OCI-LY3 (cell line): ENCODE measurements at regions not wholly inside any gene's neighbourhood (a gene's known extent, or its start where the extent isn't known, plus 50 kb on each side); places are given as distances from the start of the nearest gene placed in this dataset.

ENCODE experiments used
- EZH2phosphoT487 ChIP-seq: fragments of 200-600 bp; shearing (Covaris generic); IDR thresholded peaks from 2 replicates; pipeline ENCODE4 v1.6.1; 2018; ENCODE audit warnings: antibody characterized with exemption, mixed run types, low read depth
- TF ChIP-seq, protein P1 (sequence below): fragments of 200-600, 300-600 bp; sonication (generic); IDR thresholded peaks from 2 replicates; pipeline ENCODE4 v1.5.1; 2014; ENCODE audit warnings: antibody characterized with exemption, low read length, low read depth

DNA sequence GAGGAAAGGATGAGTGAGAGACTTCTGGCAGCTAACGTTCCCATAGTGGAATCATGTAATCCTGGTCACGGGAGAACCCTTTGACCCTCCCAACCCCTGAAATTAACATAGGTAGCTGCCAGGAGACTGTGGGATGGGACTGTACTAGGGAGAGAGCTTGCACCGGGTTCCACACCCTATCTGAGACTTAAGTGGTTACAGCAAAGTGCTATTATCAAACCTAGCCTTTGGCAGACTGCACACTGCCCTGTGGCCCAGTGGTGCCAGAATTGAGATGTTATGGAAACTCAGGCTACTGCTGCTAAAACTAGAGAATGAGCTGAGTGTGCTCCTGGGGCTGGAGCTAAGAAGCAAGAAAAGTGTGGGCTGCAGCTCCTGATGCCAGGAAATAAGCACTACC lies 79.6 kb upstream of the PDC start:
- TF ChIP-seq EZH2phosphoT487: no peak
- TF ChIP-seq, protein P1, sequence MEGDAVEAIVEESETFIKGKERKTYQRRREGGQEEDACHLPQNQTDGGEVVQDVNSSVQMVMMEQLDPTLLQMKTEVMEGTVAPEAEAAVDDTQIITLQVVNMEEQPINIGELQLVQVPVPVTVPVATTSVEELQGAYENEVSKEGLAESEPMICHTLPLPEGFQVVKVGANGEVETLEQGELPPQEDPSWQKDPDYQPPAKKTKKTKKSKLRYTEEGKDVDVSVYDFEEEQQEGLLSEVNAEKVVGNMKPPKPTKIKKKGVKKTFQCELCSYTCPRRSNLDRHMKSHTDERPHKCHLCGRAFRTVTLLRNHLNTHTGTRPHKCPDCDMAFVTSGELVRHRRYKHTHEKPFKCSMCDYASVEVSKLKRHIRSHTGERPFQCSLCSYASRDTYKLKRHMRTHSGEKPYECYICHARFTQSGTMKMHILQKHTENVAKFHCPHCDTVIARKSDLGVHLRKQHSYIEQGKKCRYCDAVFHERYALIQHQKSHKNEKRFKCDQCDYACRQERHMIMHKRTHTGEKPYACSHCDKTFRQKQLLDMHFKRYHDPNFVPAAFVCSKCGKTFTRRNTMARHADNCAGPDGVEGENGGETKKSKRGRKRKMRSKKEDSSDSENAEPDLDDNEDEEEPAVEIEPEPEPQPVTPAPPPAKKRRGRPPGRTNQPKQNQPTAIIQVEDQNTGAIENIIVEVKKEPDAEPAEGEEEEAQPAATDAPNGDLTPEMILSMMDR: no peak
